Activated CD8-positive, alpha-beta T cell treated with anti-CD3 and anti-CD28 coated beads, Interleukin-2, amount 10 ng/mL, durations not matched to agents 7 days and 5 days (primary cell): ENCODE measurements at regions not wholly inside any gene's neighbourhood (a gene's known extent, or its start where the extent isn't known, plus 50 kb on each side); places are given as distances from the start of the nearest gene placed in this dataset.

Experiments used
- ATAC-seq: fragments of 150-1000 bp; cut with Tn5 transposase; one replicate; pipeline ENCODE4 v1.10.0; 2021; ENCODE audit warnings: moderate library complexity
- CTCF ChIA-PET: fragments of 350-600 bp; sonication (Branson Sonifier 250); formaldehyde crosslinking; loops from one replicate; lab custom pipeline; 2021; ENCODE audit warnings: antibody characterized with exemption; lab: Charles Lee
- POLR2A ChIA-PET: fragments of 350-600 bp; sonication (Branson Sonifier 250); formaldehyde crosslinking; loops from one replicate; lab custom pipeline; 2021; ENCODE audit warnings: antibody characterized with exemption; lab: Charles Lee
- DNase-seq: peaks from one replicate; pipeline ENCODE4 v3.0.0-alpha.2; 2020
- H3K27ac Mint-ChIP-seq: one replicate; pipeline ENCODE4 v1.8.0; 2021; ENCODE audit warnings: mild to moderate bottlenecking, mixed read lengths
- H3K27me3 Mint-ChIP-seq: one replicate; pipeline ENCODE4 v1.8.0; 2021; ENCODE audit warnings: low read depth, mixed read lengths
- H3K36me3 Mint-ChIP-seq: one replicate; pipeline ENCODE4 v1.8.0; 2021; ENCODE audit warnings: low read depth, mixed read lengths
- H3K4me1 Mint-ChIP-seq: one replicate; pipeline ENCODE4 v1.8.0; 2021; ENCODE audit warnings: low read depth, mixed read lengths
- H3K4me3 Mint-ChIP-seq: one replicate; pipeline ENCODE4 v1.8.0; 2021; ENCODE audit warnings: mild to moderate bottlenecking, mixed read lengths
- H3K9me3 Mint-ChIP-seq: one replicate; pipeline ENCODE4 v1.8.0; 2022; ENCODE audit warnings: mixed read lengths; ENCODE audit not compliant: insufficient read depth

GRCh38 chr18:24831871-24832665 lies 371.6 kb downstream of the HRH4 start:
- ATAC-seq (no peak), DNase-seq (no peak)
- no peak overlapping the region for H3K4me3 Mint-ChIP-seq
- ChIA-PET POLR2A (no interaction called here), CTCF (no interaction called here)
- no peaks in the 10 kb centered on the region for H3K9me3 Mint-ChIP-seq
- no peaks in the 10 kb centered on the region for H3K36me3 Mint-ChIP-seq
- no peaks in the 10 kb centered on the region for H3K4me1 Mint-ChIP-seq
- H3K27ac Mint-ChIP-seq, result no peak overlapping the region
- H3K27me3 Mint-ChIP-seq, result peaks cover 2% of the 10 kb centered on the region

GRCh38 chr18:24835751-24836150 lies 375.3 kb downstream of the HRH4 start:
- CTCF ChIA-PET, result interaction anchor here (0.7 kb wide), 1 partner anchor 30 kb away, joined by 3 read pairs; no protein-coding TSS in a partner anchor
- H3K4me1 Mint-ChIP-seq, result no peaks in the 10 kb centered on the region
- H3K4me3 Mint-ChIP-seq, result no peak overlapping the region
- no peaks in the 10 kb centered on the region for H3K9me3 Mint-ChIP-seq
- H3K27me3 Mint-ChIP-seq, result peaks cover 2% of the 10 kb centered on the region
- ATAC-seq, result no peak
- H3K27ac Mint-ChIP-seq, result no peak overlapping the region
- POLR2A ChIA-PET, result no interaction called here
- no peaks in the 10 kb centered on the region for H3K36me3 Mint-ChIP-seq
- no peak for DNase-seq

- ATAC-seq, result no peak
- Mint-ChIP-seq H3K4me3 (no peak overlapping the region), H3K36me3 (no peaks in the 10 kb centered on the region), H3K9me3 (no peaks in the 10 kb centered on the region), H3K4me1 (no peaks in the 10 kb centered on the region), H3K27ac (no peak overlapping the region), H3K27me3 (peaks cover 2% of the 10 kb centered on the region)
- no peak for DNase-seq
- ChIA-PET CTCF (no interaction called here), POLR2A (no interaction called here)
Observed at GRCh38 chr18:24837066-24837465, 376.6 kb downstream of the HRH4 start.

- ChIA-PET CTCF (no interaction called here), POLR2A (no interaction called here)
- H3K4me3 Mint-ChIP-seq, result no peak overlapping the region
- H3K4me1 Mint-ChIP-seq, result no peaks in the 10 kb centered on the region
- no peaks in the 10 kb centered on the region for H3K36me3 Mint-ChIP-seq
- no peaks in the 10 kb centered on the region for H3K9me3 Mint-ChIP-seq
- ATAC-seq (no peak), DNase-seq (no peak)
- H3K27ac Mint-ChIP-seq, result no peak overlapping the region
- H3K27me3 Mint-ChIP-seq, result no peaks in the 10 kb centered on the region
Observed at GRCh38 chr18:24840051-24840450, 379.6 kb downstream of the HRH4 start.

- H3K27ac Mint-ChIP-seq, result no peak overlapping the region
- POLR2A ChIA-PET, result no interaction called here
- H3K36me3 Mint-ChIP-seq, result no peaks in the 10 kb centered on the region
- CTCF ChIA-PET, result no interaction called here
- H3K4me3 Mint-ChIP-seq, result no peak overlapping the region
- H3K4me1 Mint-ChIP-seq, result no peaks in the 10 kb centered on the region
- ATAC-seq, result no peak
- no peaks in the 10 kb centered on the region for H3K9me3 Mint-ChIP-seq
- H3K27me3 Mint-ChIP-seq, result no peaks in the 10 kb centered on the region
- no peak for DNase-seq
Observed at GRCh38 chr18:24840640-24841039, 380.2 kb downstream of the HRH4 start.

- Mint-ChIP-seq H3K9me3 (no peaks in the 10 kb centered on the region), H3K27me3 (no peaks in the 10 kb centered on the region), H3K36me3 (no peaks in the 10 kb centered on the region), H3K4me1 (no peaks in the 10 kb centered on the region), H3K27ac (no peak overlapping the region), H3K4me3 (no peak overlapping the region)
- ChIA-PET CTCF (no interaction called here), POLR2A (no interaction called here)
- no peak for ATAC-seq
- no peak for DNase-seq
Observed at GRCh38 chr18:24841536-24841935, 381.1 kb downstream of the HRH4 start.

- no peak for DNase-seq
- no peak for ATAC-seq
- H3K4me1 Mint-ChIP-seq, result no peaks in the 10 kb centered on the region
- no peaks in the 10 kb centered on the region for H3K36me3 Mint-ChIP-seq
- no peaks in the 10 kb centered on the region for H3K9me3 Mint-ChIP-seq
- H3K27me3 Mint-ChIP-seq, result no peaks in the 10 kb centered on the region
- H3K27ac Mint-ChIP-seq, result no peak overlapping the region
- ChIA-PET POLR2A (no interaction called here), CTCF (no interaction called here)
- no peak overlapping the region for H3K4me3 Mint-ChIP-seq
Observed at GRCh38 chr18:24843123-24843522, 382.7 kb downstream of the HRH4 start.

- H3K36me3 Mint-ChIP-seq, result no peaks in the 10 kb centered on the region
- no peaks in the 10 kb centered on the region for H3K9me3 Mint-ChIP-seq
- DNase-seq (no peak), ATAC-seq (no peak)
- H3K27ac Mint-ChIP-seq, result no peak overlapping the region
- H3K4me3 Mint-ChIP-seq, result no peak overlapping the region
- no peaks in the 10 kb centered on the region for H3K4me1 Mint-ChIP-seq
- POLR2A ChIA-PET, result no interaction called here
- CTCF ChIA-PET, result no interaction called here
- no peaks in the 10 kb centered on the region for H3K27me3 Mint-ChIP-seq
Observed at GRCh38 chr18:24846138-24846537, 385.7 kb downstream of the HRH4 start.

- Mint-ChIP-seq H3K27ac (no peak overlapping the region), H3K27me3 (no peaks in the 10 kb centered on the region), H3K36me3 (no peaks in the 10 kb centered on the region), H3K4me1 (no peaks in the 10 kb centered on the region), H3K4me3 (no peak overlapping the region), H3K9me3 (no peaks in the 10 kb centered on the region)
- ATAC-seq (no peak), DNase-seq (no peak)
- ChIA-PET POLR2A (no interaction called here), CTCF (no interaction called here)
Observed at GRCh38 chr18:24850532-24850931, 390.1 kb downstream of the HRH4 start.

- Mint-ChIP-seq H3K27me3 (peaks cover under 1% of the 10 kb centered on the region), H3K4me3 (no peak overlapping the region), H3K36me3 (no peaks in the 10 kb centered on the region), H3K4me1 (no peaks in the 10 kb centered on the region), H3K9me3 (no peaks in the 10 kb centered on the region), H3K27ac (no peak overlapping the region)
- DNase-seq (no peak), ATAC-seq (no peak)
- ChIA-PET CTCF (no interaction called here), POLR2A (no interaction called here)
Observed at GRCh38 chr18:24853076-24853475, 392.6 kb downstream of the HRH4 start.

- peaks cover 3% of the 10 kb centered on the region for H3K27me3 Mint-ChIP-seq
- H3K36me3 Mint-ChIP-seq, result no peaks in the 10 kb centered on the region
- no peak for DNase-seq
- no peak overlapping the region for H3K4me3 Mint-ChIP-seq
- no peaks in the 10 kb centered on the region for H3K9me3 Mint-ChIP-seq
- no peak overlapping the region for H3K27ac Mint-ChIP-seq
- ChIA-PET CTCF (no interaction called here), POLR2A (no interaction called here)
- ATAC-seq, result no peak
- no peaks in the 10 kb centered on the region for H3K4me1 Mint-ChIP-seq
Observed at GRCh38 chr18:24860978-24861680, 400.7 kb downstream of the HRH4 start.

- Mint-ChIP-seq H3K27me3 (peaks cover 3% of the 10 kb centered on the region), H3K27ac (no peak overlapping the region), H3K4me3 (no peak overlapping the region), H3K9me3 (no peaks in the 10 kb centered on the region), H3K36me3 (no peaks in the 10 kb centered on the region), H3K4me1 (no peaks in the 10 kb centered on the region)
- ChIA-PET CTCF (no interaction called here), POLR2A (no interaction called here)
- ATAC-seq, result no peak
- DNase-seq, result no peak
Observed at GRCh38 chr18:24862201-24862816, 401.9 kb downstream of the HRH4 start.
